Stimulated activated CD4-positive, alpha-beta T cell treated with anti-CD3 and anti-CD28 coated beads, TNF-alpha, amount 100 ng/mL, for 1 hour (primary cell): ENCODE measurements at regions not wholly inside any gene's neighbourhood (a gene's known extent, or its start where the extent isn't known, plus 50 kb on each side); places are given as distances from the start of the nearest gene placed in this dataset.

Experiments
- DNase-seq, 3 donors: peaks; one replicate each; pipeline ENCODE4 v3.0.0-alpha.2; 2020; ENCODE audit warnings: low read depth in 3 of 3, low spot score in 1 of 3

DNA sequence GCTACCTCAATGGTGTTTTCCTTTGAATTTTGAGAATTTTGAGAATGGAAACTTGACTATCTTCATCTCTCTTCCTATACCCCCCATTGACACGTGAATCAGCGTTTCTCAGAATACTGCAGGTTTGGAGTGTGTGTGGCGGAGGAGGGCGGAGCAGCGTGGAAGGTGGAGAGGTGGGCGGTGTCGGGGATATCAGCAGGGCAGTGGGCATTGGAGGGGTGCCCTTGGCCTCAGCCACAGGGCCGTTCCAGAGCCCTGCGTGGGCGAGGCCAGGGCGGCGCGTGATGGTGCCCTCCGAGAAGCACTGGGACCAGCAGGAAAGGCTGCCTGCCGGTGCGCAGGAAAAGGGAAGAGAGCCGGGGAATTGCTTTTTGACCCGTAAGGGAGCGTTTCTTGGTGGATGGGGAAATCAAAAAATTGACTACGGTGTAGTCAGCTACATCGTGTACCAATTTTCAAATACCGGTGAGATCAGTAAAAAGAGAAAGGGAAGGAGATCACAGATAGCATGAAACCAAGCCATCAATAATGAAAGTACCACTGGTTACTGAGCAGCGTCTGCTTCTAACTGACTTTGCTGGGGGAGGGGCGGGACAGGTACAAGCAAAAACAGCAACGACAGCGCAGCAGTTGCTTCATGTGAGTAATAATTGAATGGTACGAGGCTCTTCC lies 82.7 kb upstream of the DUSP22 start:
- peak in 1 of 3 donors; percentile 37 for DNase-seq

DNA sequence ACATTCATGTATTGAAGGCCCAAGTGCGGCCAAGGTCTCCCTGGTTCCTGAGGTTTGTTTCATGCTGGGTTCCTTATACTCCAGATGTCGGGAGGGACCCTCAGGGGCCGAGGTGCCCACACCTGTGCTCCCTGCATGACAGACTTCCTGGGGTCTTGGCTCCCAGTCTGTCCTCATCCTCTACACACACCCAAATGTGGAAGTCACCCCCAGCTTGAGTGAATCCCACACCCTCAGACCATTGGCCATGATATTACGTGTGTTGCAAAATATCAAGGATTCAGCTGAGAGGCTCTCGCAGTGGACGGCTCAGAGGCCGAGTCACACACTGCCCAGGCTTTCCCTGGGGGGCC lies 82.2 kb upstream of the DUSP22 start:
- no peak for DNase-seq

DNA sequence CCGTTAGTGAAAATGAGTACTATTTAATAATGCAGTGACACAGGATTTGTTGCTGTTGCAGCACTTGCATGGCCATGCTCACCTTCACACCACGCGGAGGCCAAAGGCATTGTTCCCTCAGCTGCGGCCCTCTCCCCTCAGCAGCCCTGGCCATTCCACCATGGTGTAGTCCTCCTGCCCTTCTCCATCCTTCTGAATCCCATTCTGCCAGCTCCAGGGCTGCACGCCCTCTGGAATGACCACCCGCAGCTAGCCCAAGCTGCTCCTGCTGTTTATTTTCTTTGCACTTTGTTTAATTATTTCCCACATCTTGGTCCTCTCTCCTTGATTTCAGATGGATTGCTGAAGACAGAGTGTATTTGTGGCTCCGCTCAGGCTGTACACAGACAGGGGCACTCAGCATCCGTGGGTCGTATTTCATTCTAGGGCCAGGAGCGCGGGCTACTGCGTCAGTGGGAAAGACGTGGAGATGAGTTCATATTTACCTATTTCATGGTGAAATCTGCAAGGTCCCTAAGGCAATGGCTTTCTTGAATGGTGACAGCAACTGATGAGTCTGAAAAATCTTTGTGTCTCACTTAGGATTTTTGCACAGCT lies 81.4 kb upstream of the DUSP22 start:
- DNase-seq = no peak

DNA sequence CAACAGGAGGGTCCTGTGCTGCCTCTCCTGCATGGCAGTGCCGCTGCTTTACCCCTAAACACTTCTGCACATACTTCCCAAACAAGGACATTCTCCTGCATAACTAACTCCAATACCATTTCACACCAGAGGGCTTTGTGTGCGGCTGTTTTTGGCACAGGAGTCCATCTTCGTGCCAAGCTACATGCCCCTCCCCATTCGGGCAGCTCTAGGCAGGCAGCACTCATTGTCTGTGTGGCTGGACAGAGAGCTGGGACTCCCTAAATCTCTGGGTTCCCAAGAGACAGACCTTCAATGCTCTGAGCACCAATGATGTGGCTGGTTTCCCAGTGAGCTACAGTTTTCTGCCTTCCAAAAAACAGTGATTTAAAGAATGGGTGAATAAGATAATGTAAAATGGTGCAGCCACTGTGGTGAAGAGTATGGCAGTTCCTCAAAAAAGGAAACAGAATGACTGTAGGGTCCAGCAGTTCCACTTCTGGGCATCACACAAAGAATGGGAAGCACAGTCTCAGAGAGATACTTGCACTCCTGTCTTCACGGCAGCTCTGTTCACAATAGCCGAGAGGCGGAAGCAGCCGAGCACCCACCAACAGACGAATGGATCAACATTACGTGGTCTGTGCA lies 80.3 kb upstream of the DUSP22 start:
- DNase-seq = no peak

DNA sequence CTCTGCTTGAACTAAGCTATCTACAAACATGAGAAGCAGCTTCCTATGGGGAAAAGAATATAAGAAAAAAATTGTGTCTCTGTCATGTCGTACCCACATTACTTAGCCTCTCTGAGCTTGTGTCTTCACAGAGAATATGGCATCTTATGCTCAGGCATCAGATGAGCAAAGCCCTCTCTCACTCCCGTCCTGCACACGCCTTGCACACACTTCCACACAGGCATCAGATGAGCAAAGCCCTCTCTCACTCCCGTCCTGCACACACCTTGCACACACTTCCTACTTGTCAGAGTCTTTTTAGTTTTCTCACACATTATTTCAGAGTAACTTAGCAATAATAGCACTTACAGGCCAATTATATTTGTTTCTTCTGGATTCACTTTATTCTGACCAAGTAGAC lies 79.0 kb upstream of the DUSP22 start:
- no peak for DNase-seq

DNA sequence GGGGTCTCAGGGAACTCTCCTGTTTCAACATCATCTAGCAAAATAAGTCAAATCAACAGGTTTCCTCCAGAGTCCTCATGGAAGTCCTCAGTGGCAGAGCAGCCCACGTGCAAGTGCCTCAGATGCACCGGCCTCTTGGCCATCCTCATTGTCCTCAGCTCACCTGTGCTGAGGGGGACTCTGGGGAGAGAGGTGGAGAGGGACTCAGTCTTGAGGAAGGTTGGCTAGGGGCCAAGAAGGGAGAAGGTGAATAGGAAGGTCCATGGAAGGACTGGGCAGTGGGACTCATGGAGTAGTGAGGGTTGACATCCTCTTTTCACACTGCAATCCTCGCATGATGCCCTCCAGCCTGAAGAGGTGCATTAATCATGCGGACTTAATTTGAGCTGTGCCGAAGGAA lies 77.9 kb upstream of the DUSP22 start:
- no peak for DNase-seq

DNA sequence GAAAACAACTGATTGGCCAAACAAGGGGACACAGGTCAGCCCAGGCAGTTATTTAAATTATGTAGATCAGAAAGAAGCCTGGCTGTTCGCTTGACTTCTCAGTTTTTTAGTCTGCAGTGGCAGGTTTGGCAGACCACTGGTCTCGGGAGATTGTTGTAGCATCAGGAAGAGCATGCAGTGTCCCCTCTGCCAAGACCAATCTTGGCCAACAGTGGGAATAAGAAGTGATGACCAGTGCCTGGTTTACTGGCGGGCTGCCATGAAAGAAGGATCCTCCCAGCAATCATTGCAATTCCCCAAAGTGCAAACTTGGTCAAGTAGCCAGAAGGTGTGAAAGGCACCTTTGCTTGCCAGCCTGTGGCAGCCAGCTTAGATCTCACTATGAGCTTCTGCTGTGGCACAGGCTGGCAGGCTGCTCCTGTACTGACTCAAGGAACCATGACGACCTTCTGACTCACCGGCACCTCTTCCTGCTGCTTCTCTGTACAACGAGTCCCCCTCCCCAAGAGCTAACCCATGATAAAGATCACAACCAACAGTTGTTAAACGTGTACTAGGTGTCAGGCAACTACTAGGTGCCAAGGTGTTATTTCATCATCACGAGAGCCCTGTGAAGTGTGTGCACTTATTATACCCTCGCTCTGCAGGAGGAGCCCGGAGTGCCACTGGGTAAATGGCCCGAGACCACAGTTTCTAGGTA lies 76.8 kb upstream of the DUSP22 start:
- peak in 2 of 3 donors; percentile 31 to 38 for DNase-seq

DNA sequence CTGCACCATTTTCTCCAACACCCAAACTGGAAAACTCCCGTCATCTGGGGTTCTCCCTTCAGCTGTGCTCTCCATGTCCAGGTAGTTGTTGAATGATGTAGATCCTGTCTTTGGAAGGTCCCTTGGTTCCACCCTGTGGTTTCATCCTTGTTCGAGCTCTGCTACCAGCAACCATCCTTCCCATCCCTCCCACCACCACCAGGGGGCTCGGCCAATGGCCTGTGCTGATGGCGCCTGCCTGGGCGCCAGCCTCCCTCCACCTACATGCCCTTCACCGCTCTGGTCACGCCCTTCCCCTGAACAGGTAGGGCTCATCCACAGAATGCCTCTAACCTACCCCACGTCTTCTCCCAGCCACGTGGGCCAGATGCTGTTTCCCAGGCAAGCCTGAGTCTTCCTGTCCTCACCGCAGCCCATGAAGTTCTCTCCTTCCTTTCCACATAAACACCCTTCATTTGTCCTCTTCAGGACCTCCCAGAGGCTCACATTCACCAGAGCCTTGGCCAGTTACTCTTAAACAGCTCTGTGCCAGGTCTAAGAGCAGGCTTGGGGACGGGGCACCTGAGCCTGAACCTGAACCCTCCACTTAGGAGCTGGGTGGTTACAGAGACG lies 75.1 kb upstream of the DUSP22 start:
- no peak for DNase-seq

DNA sequence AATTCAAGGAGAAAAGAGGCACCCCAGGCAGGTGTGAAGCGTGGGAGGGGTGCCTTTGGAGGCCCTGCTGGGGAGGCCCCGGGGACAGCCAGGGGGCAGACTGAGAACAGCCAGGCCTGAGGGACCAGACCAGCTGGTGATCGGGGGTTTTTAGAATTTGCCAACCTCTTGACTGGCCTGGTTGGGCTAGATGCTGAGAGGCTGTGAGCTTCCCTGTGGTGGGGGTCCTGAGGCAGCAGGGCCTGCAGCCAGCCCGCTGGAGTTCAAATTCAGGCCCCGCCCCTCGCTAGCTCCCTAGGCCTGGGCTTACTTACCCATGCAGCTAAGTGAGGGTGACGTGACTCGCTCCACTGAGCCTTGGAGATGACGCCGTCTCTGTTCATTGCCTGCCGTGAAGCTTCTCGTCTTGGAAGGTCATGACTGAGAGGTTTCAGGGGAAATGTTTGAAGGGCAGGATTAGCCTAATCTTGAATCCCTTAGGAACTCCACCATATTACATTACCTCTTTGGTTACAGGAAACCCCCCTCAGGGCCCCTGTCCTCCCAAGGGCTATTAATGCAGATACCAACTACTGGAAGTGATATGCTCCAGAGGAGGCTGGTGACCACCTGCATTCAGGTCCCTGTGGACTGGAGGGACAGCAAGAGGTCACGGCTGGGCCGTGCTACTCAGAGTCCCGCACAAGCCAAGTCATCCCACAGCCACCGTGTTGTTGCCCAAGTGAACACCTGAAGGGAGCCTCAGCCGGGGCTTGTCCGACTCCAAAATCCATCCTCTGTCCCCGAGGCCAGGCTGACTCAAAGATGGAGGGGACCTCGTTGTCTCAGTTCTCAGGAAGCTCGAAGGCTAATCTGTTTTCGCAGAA lies 73.9 kb upstream of the DUSP22 start:
- no peak for DNase-seq

DNA sequence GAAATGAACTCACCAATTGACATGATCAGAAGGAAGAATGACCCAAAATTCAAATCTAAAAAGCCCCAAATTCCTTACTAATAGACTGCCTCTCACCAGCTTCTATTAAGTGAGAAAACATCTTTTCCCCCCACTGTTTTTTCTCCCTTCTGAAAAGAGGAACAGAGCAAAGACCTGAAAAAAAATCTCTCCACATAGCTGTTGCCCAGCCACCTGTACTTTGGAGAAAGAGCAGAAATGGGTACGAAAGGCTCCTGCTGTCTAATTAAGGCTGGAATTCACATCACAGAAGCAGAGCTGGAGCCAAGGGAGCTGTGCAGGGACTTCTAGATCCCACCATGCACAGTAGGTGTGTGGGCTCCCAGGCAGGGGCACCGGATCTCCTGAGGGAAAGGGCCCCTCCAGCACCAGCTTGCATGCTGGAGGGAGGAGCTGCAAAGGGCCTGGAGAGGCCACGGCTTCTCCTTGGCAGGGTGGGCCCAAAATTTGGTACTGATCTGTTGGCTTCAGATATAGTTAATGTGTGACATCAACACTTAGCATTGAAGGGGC lies 73.2 kb upstream of the DUSP22 start:
- DNase-seq = no peak

DNA sequence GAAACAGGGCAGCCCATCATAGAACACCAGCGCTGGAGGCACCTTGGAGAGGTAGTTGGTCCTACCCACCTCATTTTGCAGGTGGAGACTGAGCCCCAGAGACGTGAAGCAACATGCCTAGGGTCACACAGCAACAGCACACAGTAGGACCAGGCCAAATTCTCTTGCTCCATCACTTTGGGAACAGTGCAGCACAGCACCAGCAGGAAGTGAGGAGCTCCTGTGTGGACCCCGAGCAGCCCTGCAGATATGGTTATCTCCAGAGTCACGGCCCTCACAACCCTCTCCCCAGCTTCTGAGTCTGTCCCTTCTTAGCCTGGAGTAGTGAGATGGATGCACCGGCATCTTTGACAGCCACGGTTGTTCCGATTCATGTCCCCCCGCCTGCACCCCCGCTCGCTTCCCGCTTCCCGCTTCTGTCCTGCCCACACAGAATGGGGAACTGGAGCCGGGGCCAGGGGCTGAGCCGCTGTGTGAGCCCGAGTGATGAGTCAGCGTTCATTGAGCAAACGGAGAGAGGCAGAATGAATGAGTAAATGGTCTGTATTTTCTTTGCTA lies 72.6 kb upstream of the DUSP22 start:
- DNase-seq = no peak

DNA sequence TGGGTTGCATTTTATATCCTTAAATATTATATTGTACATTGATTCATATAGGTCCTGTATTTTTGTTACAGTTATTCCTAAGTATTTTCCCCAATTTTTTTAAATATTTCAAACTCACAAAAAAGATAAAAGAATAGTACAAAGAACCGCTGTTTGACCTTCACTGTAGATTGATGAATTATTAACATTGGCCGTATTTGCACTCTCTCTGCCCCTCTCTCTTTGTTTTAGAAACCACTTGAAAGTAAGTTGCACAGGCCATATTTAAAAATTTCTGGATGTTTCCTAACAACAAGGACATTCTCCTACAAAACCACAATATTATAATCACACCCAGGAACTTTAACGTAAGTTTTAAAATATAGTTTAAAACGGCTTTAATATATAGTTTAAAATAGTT lies 72.0 kb upstream of the DUSP22 start:
- no peak for DNase-seq

DNA sequence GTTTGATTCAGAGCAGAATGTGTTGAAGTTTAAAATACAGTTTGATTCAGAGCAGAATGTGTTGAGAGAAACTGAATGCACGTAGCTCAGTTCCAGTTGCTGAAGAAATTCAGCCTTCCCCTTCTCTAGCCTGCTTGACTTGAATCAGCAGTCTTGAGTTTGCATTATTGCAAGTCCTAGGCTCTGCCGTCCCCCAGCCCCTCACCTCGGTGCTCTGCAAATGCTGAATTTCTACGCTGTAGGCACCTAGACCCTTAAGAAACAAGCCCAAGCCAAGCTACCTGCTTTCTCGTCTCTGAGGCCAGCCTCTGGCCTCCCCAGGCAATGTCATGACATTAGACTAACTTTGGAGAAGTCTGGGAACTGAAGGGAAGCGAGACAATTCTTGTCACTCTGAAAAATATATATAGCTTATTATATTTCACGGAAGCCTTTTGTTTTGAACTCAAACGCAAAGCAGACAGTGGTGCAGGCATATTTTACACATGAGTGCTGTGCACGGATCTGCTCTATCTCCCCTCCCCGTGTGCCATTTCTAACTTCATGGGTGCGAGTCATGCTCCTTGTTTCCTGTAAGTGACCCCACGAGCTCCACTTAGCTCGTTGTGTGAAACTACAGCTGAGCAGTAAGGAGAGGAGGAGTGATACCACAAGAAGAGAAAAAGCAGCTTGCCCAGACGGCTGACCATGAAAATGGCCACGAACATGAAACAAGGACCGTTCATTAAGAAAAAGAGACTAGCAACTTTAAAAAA lies 71.4 kb upstream of the DUSP22 start:
- no peak for DNase-seq

DNA sequence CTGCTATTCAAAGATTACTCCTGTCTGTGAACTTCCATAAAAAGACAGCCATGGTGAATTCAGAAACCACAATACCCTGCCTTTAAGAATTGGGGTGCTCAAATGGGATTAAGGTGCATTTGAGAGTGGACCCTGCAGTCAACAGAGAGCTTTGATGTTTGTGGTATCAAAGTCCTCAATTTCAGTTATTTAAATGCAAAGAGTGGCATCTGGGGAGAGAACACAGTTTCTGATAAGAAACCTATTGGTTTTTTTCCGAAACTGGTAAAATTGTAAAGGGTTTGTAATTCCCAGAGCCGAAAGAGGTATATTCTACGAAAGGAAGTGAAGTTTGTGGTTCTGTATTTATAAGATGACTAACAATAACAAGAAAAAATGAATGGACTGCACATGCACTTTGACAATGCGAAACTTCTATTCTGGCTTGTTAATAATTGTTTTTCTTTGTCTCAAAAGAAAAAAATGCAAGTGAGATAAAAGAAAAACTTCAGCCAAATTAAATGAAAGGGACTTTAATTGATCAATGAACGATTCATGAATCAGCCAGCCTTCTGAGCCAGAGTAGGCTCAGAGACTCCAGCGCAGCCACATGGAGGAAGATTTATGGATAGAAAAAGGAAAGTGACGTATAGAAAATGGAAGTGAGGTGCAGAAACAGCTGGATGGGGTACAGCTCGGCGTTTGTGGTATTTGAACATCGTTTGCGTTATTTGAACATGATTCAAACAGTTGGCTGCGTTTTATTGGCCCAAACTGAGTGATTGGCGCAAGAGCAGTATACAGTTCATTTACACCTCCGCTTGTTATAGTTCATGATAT lies 70.5 kb upstream of the DUSP22 start:
- DNase-seq = no peak

DNA sequence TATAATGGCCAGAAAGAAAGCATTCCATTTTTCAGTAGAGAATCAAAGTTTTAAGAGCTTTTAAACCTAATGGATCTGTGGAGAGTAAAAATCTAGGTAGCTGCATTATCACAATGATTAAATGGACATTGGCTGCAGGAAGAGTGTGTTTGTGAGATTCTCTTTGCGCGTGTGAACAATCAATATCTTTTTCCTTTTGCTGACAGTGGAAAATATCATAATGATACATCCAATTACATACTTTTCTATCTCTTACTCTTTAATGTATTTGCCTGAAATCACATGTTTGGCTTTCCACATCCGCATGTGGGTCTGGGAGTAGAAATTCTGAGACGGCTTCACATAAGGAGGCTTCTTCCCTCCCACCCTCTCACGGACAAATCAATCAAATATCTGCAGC lies 69.8 kb upstream of the DUSP22 start:
- no peak for DNase-seq

DNA sequence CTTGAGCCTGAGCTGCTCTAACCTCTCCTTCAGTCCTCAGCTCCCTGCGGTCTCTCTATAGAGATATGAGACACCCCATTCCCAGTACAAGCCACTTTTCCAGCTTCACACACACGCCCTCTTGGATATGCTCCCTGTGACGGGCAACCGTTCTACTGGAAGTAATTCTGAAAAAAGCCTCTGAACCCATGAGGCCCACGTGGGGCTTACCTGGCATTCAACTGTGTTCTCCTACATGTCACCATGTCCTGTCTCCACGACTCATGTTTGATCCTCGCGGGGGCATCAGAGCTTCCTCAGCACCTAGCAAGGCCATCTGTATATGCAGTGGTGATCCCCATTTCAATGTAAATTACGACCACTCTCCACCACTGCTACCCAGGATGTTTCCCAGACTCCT lies 69.2 kb upstream of the DUSP22 start:
- DNase-seq = no peak

DNA sequence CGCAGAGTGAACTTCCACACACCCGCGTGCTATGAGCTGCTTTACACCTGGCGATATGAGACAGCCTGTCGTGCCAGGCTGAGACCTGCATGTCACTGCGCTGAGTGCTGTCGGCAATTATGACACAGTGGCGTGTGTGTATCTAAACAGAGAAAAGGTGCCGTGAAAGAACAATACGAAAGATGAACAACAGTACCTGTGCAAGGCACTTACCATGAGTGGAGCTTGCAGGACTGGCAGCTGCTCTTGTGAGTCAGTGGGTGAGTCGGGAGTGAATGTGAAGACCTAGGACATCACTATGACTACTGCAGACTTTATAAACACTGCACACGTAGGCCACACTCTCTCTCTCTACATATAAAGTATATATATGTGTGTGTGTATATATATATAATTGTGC lies 68.5 kb upstream of the DUSP22 start:
- no peak for DNase-seq

DNA sequence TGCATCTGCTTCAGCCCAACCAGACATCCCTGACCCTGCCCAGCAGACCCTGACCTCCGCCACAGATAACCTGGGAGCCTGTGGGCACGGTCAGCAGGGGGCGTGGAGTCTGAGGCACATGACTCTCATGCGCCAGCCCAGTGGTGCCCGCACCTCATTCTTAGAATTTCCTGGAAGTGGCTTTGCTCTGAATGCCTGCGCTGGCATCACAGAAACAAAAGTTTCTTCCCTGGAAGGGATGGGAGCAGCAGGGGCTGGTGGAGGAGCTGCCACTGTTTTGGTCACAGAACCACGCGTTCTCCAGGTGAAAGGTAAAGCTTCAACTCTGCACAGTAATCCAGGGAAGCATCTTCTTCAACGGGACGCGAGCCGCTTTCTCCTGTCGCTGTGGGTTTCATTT lies 67.9 kb upstream of the DUSP22 start:
- DNase-seq = no peak
